ENCODE measurements at regions not wholly inside any gene's neighbourhood (a gene's known extent, or its start where the extent isn't known, plus 50 kb on each side); places are given as distances from the start of the nearest gene placed in this dataset.

- TF ChIP-seq CTCF (IDR thresholded peaks at IDR 0.05; ENCODE audit: poor library complexity) (no peak), EZH2phosphoT487 (IDR thresholded peaks at IDR 0.05; ENCODE audit: low read depth, severe bottlenecking, unreplicated experiment) (no peak), EZH2 (IDR thresholded peaks at IDR 0.05; ENCODE audit: borderline replicate concordance) (no peak)
Measured at GRCh38 chr1:90161625-90162024, 166.7 kb downstream of the ZNF326 start.
